ENCODE measurements at regions not wholly inside any gene's neighbourhood (a gene's known extent, or its start where the extent isn't known, plus 50 kb on each side); places are given as distances from the start of the nearest gene placed in this dataset.

GRCh38 chr10:123425680-123426079 lies 240.5 kb upstream of the GPR26 start:
- DNase-seq = no peak
- H3K9me2 ChIP-seq (ENCODE audit: insufficient read depth) = no peaks in the 10 kb centered on the region
- no peaks in the 10 kb centered on the region for H4K20me1 ChIP-seq (ENCODE audit: insufficient read depth)
- in situ Hi-C loops (cut with MboI) = no loop called here
- no peaks in the 10 kb centered on the region for H3K36me3 ChIP-seq (ENCODE audit: low read depth)
- no peak overlapping the region for H3K9ac ChIP-seq
- peaks cover 38% of the 10 kb centered on the region for H3K27me3 ChIP-seq (replicated peaks; ENCODE audit: insufficient read depth)
- no peak overlapping the region for H3K4me2 ChIP-seq (ENCODE audit: unreplicated experiment)
- H3K79me2 ChIP-seq (ENCODE audit: insufficient read depth) = no peaks in the 10 kb centered on the region
- H3F3A ChIP-seq (ENCODE audit: insufficient read depth) = no peaks in the 10 kb centered on the region
- H3K4me1 ChIP-seq (ENCODE audit: insufficient read depth) = no peaks in the 10 kb centered on the region
- no peak for TF ChIP-seq EZH2phosphoT487 (IDR thresholded peaks at IDR 0.05; ENCODE audit: insufficient read depth, low read depth)
- no peak for TF ChIP-seq EZH2 (IDR thresholded peaks at IDR 0.05; ENCODE audit: insufficient read depth, poor library complexity, severe bottlenecking)
- WGBS, 2 experiments (ENCODE audit: low coverage in 1 of 2, low lambda C conversion rate in 2 of 2, missing lambda C conversion rate in 2 of 2) = 41 to 46% methylated on average over 6 of the region's 6 CpGs
- H3K27ac ChIP-seq = no peak overlapping the region
- no peaks in the 10 kb centered on the region for H3K9me3 ChIP-seq (ENCODE audit: low read depth)
- no peak overlapping the region for H3K4me3 ChIP-seq
- no peak overlapping the region for H2AFZ ChIP-seq

GRCh38 chr10:123427165-123427786 lies 238.9 kb upstream of the GPR26 start:
- Histone ChIP-seq H3K9me3 (ENCODE audit: low read depth) (no peaks in the 10 kb centered on the region), H2AFZ (no peak overlapping the region), H4K20me1 (ENCODE audit: insufficient read depth) (no peaks in the 10 kb centered on the region), H3K27me3 (replicated peaks; ENCODE audit: insufficient read depth) (peaks cover 38% of the 10 kb centered on the region), H3K9me2 (ENCODE audit: insufficient read depth) (no peaks in the 10 kb centered on the region), H3K36me3 (ENCODE audit: low read depth) (no peaks in the 10 kb centered on the region), H3K27ac (no peak overlapping the region), H3K4me3 (no peak overlapping the region), H3F3A (ENCODE audit: insufficient read depth) (no peaks in the 10 kb centered on the region), H3K9ac (no peak overlapping the region), H3K4me2 (ENCODE audit: unreplicated experiment) (no peak overlapping the region), H3K4me1 (ENCODE audit: insufficient read depth) (no peaks in the 10 kb centered on the region), H3K79me2 (ENCODE audit: insufficient read depth) (no peaks in the 10 kb centered on the region)
- in situ Hi-C loops (cut with MboI) = no loop called here
- WGBS, 2 experiments (ENCODE audit: low coverage in 1 of 2, low lambda C conversion rate in 2 of 2, missing lambda C conversion rate in 2 of 2) = 18 to 20% methylated on average over 14 of the region's 14 CpGs
- TF ChIP-seq EZH2phosphoT487 (IDR thresholded peaks at IDR 0.05; ENCODE audit: insufficient read depth, low read depth) = no peak
- TF ChIP-seq EZH2 (IDR thresholded peaks at IDR 0.05; ENCODE audit: insufficient read depth, poor library complexity, severe bottlenecking) = no peak
- DNase-seq = peak; percentile 43

GRCh38 chr10:123428391-123428790 lies 237.8 kb upstream of the GPR26 start:
- no peaks in the 10 kb centered on the region for H3K9me2 ChIP-seq (ENCODE audit: insufficient read depth)
- H3K9me3 ChIP-seq (ENCODE audit: low read depth) = no peaks in the 10 kb centered on the region
- no peaks in the 10 kb centered on the region for H4K20me1 ChIP-seq (ENCODE audit: insufficient read depth)
- H3K36me3 ChIP-seq (ENCODE audit: low read depth) = no peaks in the 10 kb centered on the region
- no peaks in the 10 kb centered on the region for H3F3A ChIP-seq (ENCODE audit: insufficient read depth)
- H3K4me1 ChIP-seq (ENCODE audit: insufficient read depth) = no peaks in the 10 kb centered on the region
- no peak overlapping the region for H3K4me3 ChIP-seq
- H3K27ac ChIP-seq = no peak overlapping the region
- H2AFZ ChIP-seq = no peak overlapping the region
- no peak for DNase-seq
- no peak overlapping the region for H3K9ac ChIP-seq
- in situ Hi-C loops (cut with MboI) = no loop called here
- 8 to 15% methylated on average over 11 of the region's 11 CpGs for WGBS, 2 experiments (ENCODE audit: low coverage in 1 of 2, low lambda C conversion rate in 2 of 2, missing lambda C conversion rate in 2 of 2)
- no peak for TF ChIP-seq EZH2 (IDR thresholded peaks at IDR 0.05; ENCODE audit: insufficient read depth, poor library complexity, severe bottlenecking)
- TF ChIP-seq EZH2phosphoT487 (IDR thresholded peaks at IDR 0.05; ENCODE audit: insufficient read depth, low read depth) = no peak
- H3K27me3 ChIP-seq (replicated peaks; ENCODE audit: insufficient read depth) = peaks cover 38% of the 10 kb centered on the region
- H3K4me2 ChIP-seq (ENCODE audit: unreplicated experiment) = no peak overlapping the region
- H3K79me2 ChIP-seq (ENCODE audit: insufficient read depth) = no peaks in the 10 kb centered on the region

- Histone ChIP-seq H3K9me3 (ENCODE audit: low read depth) (no peaks in the 10 kb centered on the region), H2AFZ (no peak overlapping the region), H3K27ac (no peak overlapping the region), H3K4me2 (ENCODE audit: unreplicated experiment) (no peak overlapping the region), H3K4me3 (no peak overlapping the region), H3F3A (ENCODE audit: insufficient read depth) (no peaks in the 10 kb centered on the region), H3K9me2 (ENCODE audit: insufficient read depth) (no peaks in the 10 kb centered on the region), H3K36me3 (ENCODE audit: low read depth) (no peaks in the 10 kb centered on the region), H4K20me1 (ENCODE audit: insufficient read depth) (no peaks in the 10 kb centered on the region), H3K4me1 (ENCODE audit: insufficient read depth) (no peaks in the 10 kb centered on the region), H3K9ac (no peak overlapping the region), H3K27me3 (replicated peaks; ENCODE audit: insufficient read depth) (peaks cover 38% of the 10 kb centered on the region), H3K79me2 (ENCODE audit: insufficient read depth) (no peaks in the 10 kb centered on the region)
- DNase-seq = peak; percentile 56
- no peak for TF ChIP-seq EZH2 (IDR thresholded peaks at IDR 0.05; ENCODE audit: insufficient read depth, poor library complexity, severe bottlenecking)
- TF ChIP-seq EZH2phosphoT487 (IDR thresholded peaks at IDR 0.05; ENCODE audit: insufficient read depth, low read depth) = no peak
- in situ Hi-C loops (cut with MboI) = no loop called here
- WGBS, 2 experiments (ENCODE audit: low coverage in 1 of 2, low lambda C conversion rate in 2 of 2, missing lambda C conversion rate in 2 of 2) = 4 to 5% methylated on average over 14 of the region's 14 CpGs
Measured at GRCh38 chr10:123429706-123430221, 236.4 kb upstream of the GPR26 start.

Data from GM23248 (cell line).